Cardiac muscle cell (in vitro differentiated cells and primary cell): ENCODE measurements at regions not wholly inside any gene's neighbourhood (a gene's known extent, or its start where the extent isn't known, plus 50 kb on each side); places are given as distances from the start of the nearest gene placed in this dataset.

Source experiments
- DNase-seq, 2 donors: peaks; one replicate each; pipeline versions ENCODE4 v3.0.0 to v3.0.0-alpha.2; 2010 to 2017; ENCODE audit warnings: low read depth in 1 of 2, low spot score in 1 of 2
- H3K27ac ChIP-seq: fragments of 200-600 bp; sonication (generic); 2 replicates; pipeline ENCODE4 v1.5.1; 2016
- H3K27me3 ChIP-seq: fragments of 200-600 bp; sonication (generic); 2 replicates; pipeline ENCODE4 v1.6.0; 2016; ENCODE audit warnings: control low read depth
- H3K36me3 ChIP-seq: fragments of 200-600 bp; sonication (generic); 2 replicates; pipeline ENCODE4 v1.5.1; 2016; ENCODE audit warnings: control low read depth
- H3K4me1 ChIP-seq: fragments of 200-600 bp; sonication (generic); 2 replicates; pipeline ENCODE4 v1.8.1; 2017; ENCODE audit warnings: low read depth, mild to moderate bottlenecking, mixed run types
- H3K4me3 ChIP-seq: fragments of 200-600 bp; sonication (generic); 2 replicates; pipeline ENCODE4 v1.5.1; 2016; ENCODE audit warnings: mild to moderate bottlenecking
- H3K9me3 ChIP-seq: fragments of 200-600 bp; sonication (generic); 2 replicates; pipeline ENCODE4 v1.5.1; 2017; ENCODE audit warnings: low read depth, mild to moderate bottlenecking, control low read depth
- TF ChIP-seq, protein P1 (sequence below): IDR thresholded peaks from 2 replicates; pipeline ENCODE4 v1.5.1; 2012; ENCODE audit warnings: low read depth, mild to moderate bottlenecking, low read length

DNA sequence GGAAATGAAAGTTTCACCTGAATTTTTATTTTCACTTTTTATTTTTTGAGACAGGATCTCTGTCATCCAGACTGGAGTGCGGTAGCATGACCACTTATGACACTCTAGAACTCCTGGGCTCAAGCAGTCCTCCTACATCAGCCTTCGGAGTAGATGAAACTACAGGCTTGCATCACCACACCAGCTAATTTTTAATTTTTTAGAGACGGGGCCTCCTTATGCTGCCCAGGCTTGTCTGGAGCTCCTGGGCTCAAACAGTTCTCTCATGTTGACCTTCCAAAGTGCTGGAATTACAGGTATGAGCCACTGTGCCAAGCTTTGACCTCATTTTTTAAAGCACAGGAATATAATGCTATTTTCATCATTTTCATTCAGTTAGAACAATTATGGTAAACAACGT is 297.0 kb upstream of the KLHL1 start:
- H3K4me1 ChIP-seq: no peaks in the 10 kb centered on the region
- no peak overlapping the region for H3K27ac ChIP-seq
- TF ChIP-seq, protein P1, sequence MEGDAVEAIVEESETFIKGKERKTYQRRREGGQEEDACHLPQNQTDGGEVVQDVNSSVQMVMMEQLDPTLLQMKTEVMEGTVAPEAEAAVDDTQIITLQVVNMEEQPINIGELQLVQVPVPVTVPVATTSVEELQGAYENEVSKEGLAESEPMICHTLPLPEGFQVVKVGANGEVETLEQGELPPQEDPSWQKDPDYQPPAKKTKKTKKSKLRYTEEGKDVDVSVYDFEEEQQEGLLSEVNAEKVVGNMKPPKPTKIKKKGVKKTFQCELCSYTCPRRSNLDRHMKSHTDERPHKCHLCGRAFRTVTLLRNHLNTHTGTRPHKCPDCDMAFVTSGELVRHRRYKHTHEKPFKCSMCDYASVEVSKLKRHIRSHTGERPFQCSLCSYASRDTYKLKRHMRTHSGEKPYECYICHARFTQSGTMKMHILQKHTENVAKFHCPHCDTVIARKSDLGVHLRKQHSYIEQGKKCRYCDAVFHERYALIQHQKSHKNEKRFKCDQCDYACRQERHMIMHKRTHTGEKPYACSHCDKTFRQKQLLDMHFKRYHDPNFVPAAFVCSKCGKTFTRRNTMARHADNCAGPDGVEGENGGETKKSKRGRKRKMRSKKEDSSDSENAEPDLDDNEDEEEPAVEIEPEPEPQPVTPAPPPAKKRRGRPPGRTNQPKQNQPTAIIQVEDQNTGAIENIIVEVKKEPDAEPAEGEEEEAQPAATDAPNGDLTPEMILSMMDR: no peak
- H3K4me3 ChIP-seq: no peak overlapping the region
- no peaks in the 10 kb centered on the region for H3K9me3 ChIP-seq
- H3K36me3 ChIP-seq: no peaks in the 10 kb centered on the region
- no peak for DNase-seq
- no peaks in the 10 kb centered on the region for H3K27me3 ChIP-seq

DNA sequence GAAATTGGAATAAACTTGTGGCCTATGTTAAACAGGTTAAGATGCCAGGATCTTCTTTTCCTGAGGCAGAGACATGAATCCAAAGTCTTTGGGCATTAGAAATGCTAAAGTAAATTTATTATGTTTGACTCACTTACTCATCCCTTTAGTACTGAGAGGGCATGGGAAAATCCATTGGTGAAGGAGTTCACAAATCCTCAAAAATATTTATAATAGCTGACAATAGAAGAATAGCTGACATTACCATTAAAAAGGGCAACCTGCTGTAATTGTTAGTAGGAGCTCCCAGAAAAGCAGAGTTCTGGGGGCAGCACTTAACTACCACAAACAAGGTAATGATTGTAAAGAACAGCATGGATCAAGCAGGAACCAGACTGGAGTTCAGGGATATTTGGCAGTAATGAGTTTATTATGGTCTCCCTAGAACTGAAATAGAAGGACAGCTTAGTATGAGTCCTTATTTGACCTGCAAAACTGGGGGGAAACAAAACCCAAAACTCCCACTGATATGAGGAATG is 285.8 kb upstream of the KLHL1 start:
- H3K27me3 ChIP-seq: no peaks in the 10 kb centered on the region
- TF ChIP-seq, protein P1: no peak
- no peak overlapping the region for H3K4me3 ChIP-seq
- H3K27ac ChIP-seq: no peak overlapping the region
- H3K4me1 ChIP-seq: peaks cover 7% of the 10 kb centered on the region
- no peak for DNase-seq
- H3K36me3 ChIP-seq: no peaks in the 10 kb centered on the region
- no peaks in the 10 kb centered on the region for H3K9me3 ChIP-seq

DNA sequence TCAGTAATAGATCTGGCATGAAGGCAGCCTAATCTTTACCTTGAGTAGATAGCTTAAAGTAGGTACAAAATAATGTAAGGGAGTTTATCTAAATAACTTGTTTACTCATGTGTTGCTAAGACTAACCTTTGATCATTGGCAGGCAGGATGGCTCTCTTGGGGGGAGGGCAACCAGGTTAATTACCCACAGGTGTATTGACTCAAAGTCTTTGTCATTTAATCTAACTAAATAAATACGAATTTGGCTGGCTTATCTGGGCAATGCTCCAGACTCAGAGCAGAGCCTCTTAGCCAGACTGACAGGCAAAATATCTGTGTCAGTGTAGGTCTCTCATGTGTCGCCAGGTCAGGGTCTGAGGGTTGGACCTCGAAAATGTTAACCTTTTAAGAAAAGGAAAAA is 283.4 kb upstream of the KLHL1 start:
- peaks cover 7% of the 10 kb centered on the region for H3K4me1 ChIP-seq
- no peaks in the 10 kb centered on the region for H3K9me3 ChIP-seq
- no peaks in the 10 kb centered on the region for H3K36me3 ChIP-seq
- H3K4me3 ChIP-seq: no peak overlapping the region
- H3K27me3 ChIP-seq: no peaks in the 10 kb centered on the region
- no peak overlapping the region for H3K27ac ChIP-seq
- DNase-seq: peak in 1 of 2 donors; percentile 22
- TF ChIP-seq, protein P1: no peak

DNA sequence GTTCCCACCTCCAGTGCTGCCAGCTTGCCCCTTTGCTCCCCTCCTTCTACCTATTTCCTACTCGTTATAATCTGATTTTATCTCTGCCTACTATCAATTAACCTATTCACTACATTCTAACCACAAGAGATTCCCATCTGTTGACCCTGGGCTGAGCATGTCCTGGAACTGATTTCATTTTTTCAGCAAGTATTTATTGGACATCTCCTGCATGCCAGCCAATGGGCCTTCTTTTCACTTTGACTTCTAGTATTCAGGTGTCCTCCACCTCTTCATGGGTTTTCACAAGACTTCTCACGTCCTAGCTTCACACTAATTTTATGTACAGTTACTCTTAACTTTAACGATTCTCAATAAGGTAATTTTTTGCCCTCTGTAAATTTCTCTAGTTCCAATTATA is 282.7 kb upstream of the KLHL1 start:
- no peak overlapping the region for H3K27ac ChIP-seq
- no peaks in the 10 kb centered on the region for H3K27me3 ChIP-seq
- no peak overlapping the region for H3K4me3 ChIP-seq
- H3K36me3 ChIP-seq: no peaks in the 10 kb centered on the region
- DNase-seq: no peak
- H3K4me1 ChIP-seq: peaks cover 7% of the 10 kb centered on the region
- H3K9me3 ChIP-seq: no peaks in the 10 kb centered on the region
- TF ChIP-seq, protein P1: no peak

DNA sequence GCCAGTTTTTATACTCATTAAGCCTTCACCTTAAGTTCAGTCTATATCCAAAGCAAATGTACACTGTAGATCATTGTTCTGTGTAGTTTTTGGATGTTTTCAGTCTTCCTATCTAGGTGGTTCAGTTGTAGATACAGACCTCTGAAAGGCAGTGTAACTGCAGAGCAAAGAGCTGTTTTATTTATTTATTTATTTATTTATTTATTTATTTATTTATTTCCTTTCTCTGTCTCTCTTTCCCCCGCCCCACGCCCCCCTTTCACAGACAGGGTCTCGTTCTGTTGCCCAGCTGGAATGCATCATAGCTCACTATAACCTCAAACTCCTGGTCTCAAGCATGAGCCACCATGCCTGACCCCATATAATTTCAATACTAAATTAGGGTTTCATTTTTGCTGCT is 281.8 kb upstream of the KLHL1 start:
- Histone ChIP-seq H3K9me3 (no peaks in the 10 kb centered on the region), H3K4me1 (peaks cover 7% of the 10 kb centered on the region), H3K27me3 (no peaks in the 10 kb centered on the region), H3K27ac (no peak overlapping the region), H3K36me3 (no peaks in the 10 kb centered on the region), H3K4me3 (no peak overlapping the region)
- DNase-seq: no peak
- TF ChIP-seq, protein P1: no peak

DNA sequence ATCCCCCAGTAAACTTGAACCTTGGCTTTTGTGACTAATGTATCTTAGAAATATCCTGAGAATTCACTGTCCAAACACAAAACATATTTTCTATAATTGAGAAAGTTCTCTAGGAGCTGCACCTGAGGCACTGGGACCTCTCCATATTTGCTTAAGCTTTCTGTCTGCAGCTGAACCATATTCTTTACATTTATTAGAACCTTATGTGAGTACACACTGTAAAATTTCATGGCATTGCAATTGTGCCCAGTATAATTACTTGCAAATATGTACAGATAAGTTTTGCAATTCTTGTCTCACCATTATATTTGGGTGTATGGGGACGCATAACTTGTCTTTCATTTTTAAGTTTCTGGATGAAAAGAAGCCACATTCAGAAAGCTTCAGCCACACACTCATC is 280.7 kb upstream of the KLHL1 start:
- Histone ChIP-seq H3K27ac (no peak overlapping the region), H3K9me3 (no peaks in the 10 kb centered on the region), H3K4me1 (peaks cover 7% of the 10 kb centered on the region), H3K27me3 (no peaks in the 10 kb centered on the region), H3K4me3 (no peak overlapping the region), H3K36me3 (no peaks in the 10 kb centered on the region)
- TF ChIP-seq, protein P1: no peak
- no peak for DNase-seq
